H9 (cell line): ENCODE measurements at regions not wholly inside any gene's neighbourhood (a gene's known extent, or its start where the extent isn't known, plus 50 kb on each side); places are given as distances from the start of the nearest gene placed in this dataset.

Experiments
- DNase-seq: peaks from one replicate; pipeline ENCODE4 v3.0.0-alpha.2; 2017
- H2AFZ ChIP-seq: one replicate; pipeline ENCODE4 v1.6.1; 2013; ENCODE audit warnings: mild to moderate bottlenecking, low read length, control low read depth, moderate library complexity
- H2AK5ac ChIP-seq: 2 replicates; pipeline ENCODE4 v1.6.1; 2013; ENCODE audit warnings: low read length, control low read depth, mixed read lengths; ENCODE audit not compliant: insufficient read length
- H2BK120ac ChIP-seq: one replicate; pipeline ENCODE4 v1.6.1; 2013; ENCODE audit warnings: low read depth, mild to moderate bottlenecking, low read length, control low read depth, inconsistent platforms; ENCODE audit not compliant: poor library complexity, severe bottlenecking
- H2BK12ac ChIP-seq: 2 replicates; pipeline ENCODE4 v1.6.1; 2013; ENCODE audit warnings: low read length, control low read depth, mixed read lengths, low read depth; ENCODE audit not compliant: insufficient read length
- H2BK15ac ChIP-seq: 2 replicates; pipeline ENCODE4 v1.6.1; 2013; ENCODE audit warnings: low read depth, low read length, control low read depth
- H2BK20ac ChIP-seq: one replicate; pipeline ENCODE4 v1.6.1; 2013; ENCODE audit warnings: low read depth, mild to moderate bottlenecking, low read length, control low read depth, inconsistent platforms; ENCODE audit not compliant: poor library complexity, severe bottlenecking
- H2BK5ac ChIP-seq: 2 replicates; pipeline ENCODE4 v1.6.1; 2013; ENCODE audit warnings: low read length, control low read depth, mixed read lengths; ENCODE audit not compliant: insufficient read length
- H3K14ac ChIP-seq: 2 replicates; pipeline ENCODE4 v1.6.1; 2013; ENCODE audit warnings: low read length, control low read depth; ENCODE audit not compliant: insufficient read depth
- H3K18ac ChIP-seq: 2 replicates; pipeline ENCODE4 v1.6.1; 2013; ENCODE audit warnings: low read depth, mild to moderate bottlenecking, mixed read lengths, low read length, control low read depth; ENCODE audit not compliant: insufficient read length
- H3K23ac ChIP-seq: 2 replicates; pipeline ENCODE4 v1.6.1; 2013; ENCODE audit warnings: low read length, control low read depth, mixed read lengths, low read depth; ENCODE audit not compliant: insufficient read length
- H3K23me2 ChIP-seq: 2 replicates; pipeline ENCODE4 v1.6.1; 2013; ENCODE audit warnings: low read depth, mild to moderate bottlenecking, mixed read lengths, low read length, control low read depth; ENCODE audit not compliant: insufficient read length, poor library complexity, severe bottlenecking
- H3K27ac ChIP-seq: 2 replicates; pipeline ENCODE4 v1.5.1; 2013; ENCODE audit warnings: low read length, control low read depth, mixed read lengths, low read depth; ENCODE audit not compliant: insufficient read length
- H3K27me3 ChIP-seq: 2 replicates; pipeline ENCODE4 v1.6.1; 2013; ENCODE audit warnings: low read length, control low read depth, inconsistent platforms; ENCODE audit not compliant: insufficient read depth
- H3K4ac ChIP-seq: 2 replicates; pipeline ENCODE4 v1.6.1; 2013; ENCODE audit warnings: low read depth, mild to moderate bottlenecking, control low read depth, inconsistent platforms, low read length, moderate library complexity
- H3K4me1 ChIP-seq: 2 replicates; pipeline ENCODE4 v1.6.1; 2013; ENCODE audit warnings: low read length, control low read depth, inconsistent platforms; ENCODE audit not compliant: insufficient read depth
- H3K4me2 ChIP-seq: 2 replicates; pipeline ENCODE4 v1.6.1; 2013; ENCODE audit warnings: low read length, control low read depth, mixed read lengths; ENCODE audit not compliant: insufficient read length, insufficient read depth
- H3K56ac ChIP-seq: 2 replicates; pipeline ENCODE4 v1.6.1; 2013; ENCODE audit warnings: low read depth, mild to moderate bottlenecking, mixed read lengths, low read length, control low read depth; ENCODE audit not compliant: insufficient read length
- H3K79me1 ChIP-seq: 2 replicates; pipeline ENCODE4 v1.6.1; 2013; ENCODE audit warnings: low read depth, mild to moderate bottlenecking, moderate library complexity, low read length, control low read depth, inconsistent platforms; ENCODE audit not compliant: insufficient read depth, poor library complexity, severe bottlenecking
- H3K79me2 ChIP-seq: 2 replicates; pipeline ENCODE4 v1.6.1; 2013; ENCODE audit warnings: low read length, control low read depth, inconsistent platforms; ENCODE audit not compliant: insufficient read depth
- H3K9ac ChIP-seq: 2 replicates; pipeline ENCODE4 v1.6.1; 2013; ENCODE audit warnings: low read length, control low read depth, mixed read lengths; ENCODE audit not compliant: insufficient read length; ENCODE audit errors: extremely low read depth
- H3K9me3 ChIP-seq: one replicate; pipeline ENCODE4 v1.6.1; 2013; ENCODE audit warnings: low read depth, low read length, inconsistent platforms; ENCODE audit not compliant: control insufficient read depth
- H3T11ph ChIP-seq: one replicate; pipeline ENCODE4 v1.6.1; 2013; ENCODE audit warnings: mild to moderate bottlenecking, low read length, control low read depth, inconsistent platforms
- H4K20me1 ChIP-seq: one replicate; pipeline ENCODE4 v1.6.1; 2013; ENCODE audit not compliant: control insufficient read depth, insufficient read length, insufficient read depth
- H4K5ac ChIP-seq: 2 replicates; pipeline ENCODE4 v1.6.1; 2013; ENCODE audit warnings: low read depth, mild to moderate bottlenecking, mixed read lengths, low read length, control low read depth; ENCODE audit not compliant: insufficient read length
- H4K8ac ChIP-seq: replicated peaks from 2 replicates; pipeline ENCODE4 v1.6.1; 2013; ENCODE audit warnings: low read length, control low read depth, mixed read lengths, low read depth; ENCODE audit not compliant: insufficient read length
- H4K91ac ChIP-seq: 2 replicates; pipeline ENCODE4 v1.6.1; 2013; ENCODE audit warnings: low read depth, mild to moderate bottlenecking, moderate library complexity, mixed read lengths, low read length, control low read depth; ENCODE audit not compliant: insufficient read length
- H3K27ac Mint-ChIP-seq, 3 experiments: 2 replicates in 2 of 3; 3 replicates in 1 of 3; pipeline ENCODE4 v1.8.0; 2020 to 2021; ENCODE audit warnings: mixed read lengths in 3 of 3, mild to moderate bottlenecking in 1 of 3, moderate library complexity in 1 of 3
- H3K27me3 Mint-ChIP-seq: 2 replicates; pipeline ENCODE4 v1.8.0; 2021; ENCODE audit warnings: low read depth, mild to moderate bottlenecking, moderate library complexity, mixed read lengths
- H3K36me3 Mint-ChIP-seq, 3 experiments: 2 replicates in 2 of 3; 3 replicates in 1 of 3; pipeline ENCODE4 v1.8.0; 2020 to 2021; ENCODE audit warnings: low read depth in 3 of 3, mixed read lengths in 3 of 3; ENCODE audit not compliant: insufficient read depth in 1 of 3
- H3K4me1 Mint-ChIP-seq, 2 experiments: 2 replicates each; pipeline ENCODE4 v1.8.0; 2020; ENCODE audit warnings: mixed read lengths in 2 of 2
- H3K4me3 Mint-ChIP-seq, 2 experiments: 2 replicates in 1 of 2; 3 replicates in 1 of 2; pipeline ENCODE4 v1.8.0; 2020 to 2021; ENCODE audit warnings: mild to moderate bottlenecking in 2 of 2, mixed read lengths in 2 of 2, moderate library complexity in 1 of 2
- H3K9me3 Mint-ChIP-seq, 2 experiments: 2 replicates in 1 of 2; 3 replicates in 1 of 2; pipeline ENCODE4 v1.8.0; 2020; ENCODE audit warnings: mild to moderate bottlenecking in 2 of 2, mixed read lengths in 2 of 2, moderate library complexity in 1 of 2
- WGBS: extraction: QIAGEN DNeasy Blood & Tissue Kit; methylation state at CpG from one replicate; pipeline ENCODE4 v1.1.7; 2013; ENCODE audit warnings: missing lambda C conversion rate, low lambda C conversion rate, mixed read lengths; ENCODE audit not compliant: insufficient read length; ENCODE audit errors: extremely low coverage; 5-methylcytosine and 5-hydroxymethylcytosine counted together
- TF ChIP-seq, protein P1 (sequence below): fragments of 200-600 bp; sonication (generic); conservative IDR thresholded peaks from 3 replicates; pipeline ENCODE4 v1.8.0; 2021; ENCODE audit warnings: antibody characterized with exemption, mild to moderate bottlenecking

DNA sequence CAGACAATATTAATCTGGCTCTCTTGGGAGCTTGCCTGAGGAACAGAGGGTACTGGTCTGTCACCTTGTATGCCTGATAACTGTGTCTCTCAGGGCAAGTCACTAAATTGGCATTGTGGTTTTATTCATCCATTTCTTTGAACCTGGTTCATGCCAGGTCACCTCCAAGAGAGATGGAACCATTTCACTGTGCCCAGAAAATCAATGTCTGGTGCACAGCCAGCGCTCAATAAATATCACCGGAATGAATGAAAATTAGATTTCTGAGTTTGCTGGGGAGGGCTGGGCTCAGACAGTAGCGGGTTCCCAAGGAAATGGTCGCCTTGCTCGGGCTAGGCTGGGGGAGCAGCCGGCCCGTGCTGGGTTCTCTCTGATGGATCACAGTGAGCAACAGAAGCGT is 64.1 kb upstream of the BAIAP2L1 start:
- H3K4me1 ChIP-seq, result no peaks in the 10 kb centered on the region
- H3K18ac ChIP-seq, result no peak overlapping the region
- H3K23ac ChIP-seq, result no peak overlapping the region
- WGBS, result no CpG with 5 or more reads among the region's 8 CpGs
- no peak overlapping the region for H4K5ac ChIP-seq
- no peak overlapping the region for H3K27ac ChIP-seq
- H3K27me3 ChIP-seq, result no peaks in the 10 kb centered on the region; the same call in 1 of the 2 replicates
- H2BK120ac ChIP-seq, result no peak overlapping the region
- H3K14ac ChIP-seq, result no peak overlapping the region
- no peak overlapping the region for H4K91ac ChIP-seq
- H3K79me1 ChIP-seq, result no peaks in the 10 kb centered on the region
- no peak overlapping the region for H2BK5ac ChIP-seq
- no peaks in the 10 kb centered on the region for H3K79me2 ChIP-seq
- H3K27me3 Mint-ChIP-seq, result peaks cover 37% of the 10 kb centered on the region
- H3K9me3 ChIP-seq, result no peaks in the 10 kb centered on the region
- peaks cover 0 to 4% (median 0%) of the 10 kb centered on the region in 3 experiments; a peak in 1 of 7 replicates for H3K36me3 Mint-ChIP-seq
- H3K56ac ChIP-seq, result no peak overlapping the region
- no peak overlapping the region for H2AK5ac ChIP-seq
- TF ChIP-seq, protein P1, sequence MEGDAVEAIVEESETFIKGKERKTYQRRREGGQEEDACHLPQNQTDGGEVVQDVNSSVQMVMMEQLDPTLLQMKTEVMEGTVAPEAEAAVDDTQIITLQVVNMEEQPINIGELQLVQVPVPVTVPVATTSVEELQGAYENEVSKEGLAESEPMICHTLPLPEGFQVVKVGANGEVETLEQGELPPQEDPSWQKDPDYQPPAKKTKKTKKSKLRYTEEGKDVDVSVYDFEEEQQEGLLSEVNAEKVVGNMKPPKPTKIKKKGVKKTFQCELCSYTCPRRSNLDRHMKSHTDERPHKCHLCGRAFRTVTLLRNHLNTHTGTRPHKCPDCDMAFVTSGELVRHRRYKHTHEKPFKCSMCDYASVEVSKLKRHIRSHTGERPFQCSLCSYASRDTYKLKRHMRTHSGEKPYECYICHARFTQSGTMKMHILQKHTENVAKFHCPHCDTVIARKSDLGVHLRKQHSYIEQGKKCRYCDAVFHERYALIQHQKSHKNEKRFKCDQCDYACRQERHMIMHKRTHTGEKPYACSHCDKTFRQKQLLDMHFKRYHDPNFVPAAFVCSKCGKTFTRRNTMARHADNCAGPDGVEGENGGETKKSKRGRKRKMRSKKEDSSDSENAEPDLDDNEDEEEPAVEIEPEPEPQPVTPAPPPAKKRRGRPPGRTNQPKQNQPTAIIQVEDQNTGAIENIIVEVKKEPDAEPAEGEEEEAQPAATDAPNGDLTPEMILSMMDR, result no peak
- H2BK15ac ChIP-seq, result no peak overlapping the region
- no peak overlapping the region for H2BK20ac ChIP-seq
- no peak for DNase-seq
- no peaks in the 10 kb centered on the region for H4K20me1 ChIP-seq
- no peak overlapping the region for H2AFZ ChIP-seq
- no peak overlapping the region for H3T11ph ChIP-seq
- H3K4me1 Mint-ChIP-seq, result no peaks in the 10 kb centered on the region; a peak in 1 of 4 replicates
- no peak overlapping the region for H3K4ac ChIP-seq
- H3K9ac ChIP-seq, result no peak overlapping the region
- H4K8ac ChIP-seq, result no peak overlapping the region
- H2BK12ac ChIP-seq, result no peak overlapping the region
- no peak overlapping the region for H3K4me3 Mint-ChIP-seq
- no peak overlapping the region for H3K27ac Mint-ChIP-seq
- H3K23me2 ChIP-seq, result no peaks in the 10 kb centered on the region
- H3K9me3 Mint-ChIP-seq, result peaks cover 12 to 13% of the 10 kb centered on the region in 2 experiments
- no peak overlapping the region for H3K4me2 ChIP-seq
